ENCODE measurements at regions not wholly inside any gene's neighbourhood (a gene's known extent, or its start where the extent isn't known, plus 50 kb on each side); places are given as distances from the start of the nearest gene placed in this dataset.
"Not testable (repeated sequence)": the region's sequence is repeated elsewhere in the genome, so short reads cannot be mapped to it uniquely, and the experiment has no call there.

GRCh38 chr5:143525176-143525575 is 121.7 kb upstream of the NR3C1 start:
- TF ChIP-seq CTCF (IDR thresholded peaks at IDR 0.05), result no peak
- H3K4me1 ChIP-seq, result no peaks in the 10 kb centered on the region
- no peaks in the 10 kb centered on the region for H3K27me3 ChIP-seq
- H3K27ac ChIP-seq, result no peak overlapping the region
- no peak for ATAC-seq
- intact Hi-C loops (cut with DNase I), result no loop called here
- H3K4me3 ChIP-seq, result no peak overlapping the region
- no peak for DNase-seq
- no peaks in the 10 kb centered on the region for H3K36me3 ChIP-seq
- no peaks in the 10 kb centered on the region for H3K9me3 ChIP-seq

GRCh38 chr5:143524338-143524945 is 121.0 kb upstream of the NR3C1 start:
- no peaks in the 10 kb centered on the region for H3K9me3 ChIP-seq
- no peak overlapping the region for H3K4me3 ChIP-seq
- no peaks in the 10 kb centered on the region for H3K27me3 ChIP-seq
- no peaks in the 10 kb centered on the region for H3K36me3 ChIP-seq
- no peaks in the 10 kb centered on the region for H3K4me1 ChIP-seq
- no peak for TF ChIP-seq CTCF (IDR thresholded peaks at IDR 0.05)
- DNase-seq (no peak), ATAC-seq (no peak)
- intact Hi-C loops (cut with DNase I), result no loop called here
- H3K27ac ChIP-seq, result no peak overlapping the region

- Histone ChIP-seq H3K27ac (no peak overlapping the region), H3K4me1 (no peaks in the 10 kb centered on the region), H3K27me3 (no peaks in the 10 kb centered on the region), H3K9me3 (peaks cover 3% of the 10 kb centered on the region), H3K36me3 (no peaks in the 10 kb centered on the region), H3K4me3 (no peak overlapping the region)
- intact Hi-C loops (cut with DNase I), result no loop called here
- no peak for DNase-seq
- no peak for ATAC-seq
- TF ChIP-seq CTCF (IDR thresholded peaks at IDR 0.05), result no peak
Measured at GRCh38 chr5:143521846-143522400, 118.4 kb upstream of the NR3C1 start.

GRCh38 chr5:143521141-143521540 is 117.7 kb upstream of the NR3C1 start:
- H3K4me3 ChIP-seq, result no peak overlapping the region
- no peak for TF ChIP-seq CTCF (IDR thresholded peaks at IDR 0.05)
- DNase-seq (no peak), ATAC-seq (no peak)
- intact Hi-C loops (cut with DNase I), result no loop called here
- peaks cover 3% of the 10 kb centered on the region for H3K9me3 ChIP-seq
- H3K36me3 ChIP-seq, result no peaks in the 10 kb centered on the region
- no peaks in the 10 kb centered on the region for H3K27me3 ChIP-seq
- no peak overlapping the region for H3K27ac ChIP-seq
- H3K4me1 ChIP-seq, result no peaks in the 10 kb centered on the region

GRCh38 chr5:143519215-143519614 is 115.7 kb upstream of the NR3C1 start:
- H3K27me3 ChIP-seq; H3K4me1 ChIP-seq; ATAC-seq; H3K27ac ChIP-seq; H3K4me3 ChIP-seq; H3K9me3 ChIP-seq; H3K36me3 ChIP-seq; intact Hi-C loops (cut with DNase I); DNase-seq: not testable (repeated sequence)

GRCh38 chr5:143517824-143518223 is 114.3 kb upstream of the NR3C1 start:
- ATAC-seq, result not testable (repeated sequence)

GRCh38 chr5:143516249-143516648 is 112.8 kb upstream of the NR3C1 start:
- ATAC-seq (no peak), DNase-seq (no peak)
- intact Hi-C loops (cut with DNase I), result no loop called here
- Histone ChIP-seq H3K27me3 (no peaks in the 10 kb centered on the region), H3K36me3 (no peaks in the 10 kb centered on the region), H3K4me3 (no peak overlapping the region), H3K27ac (no peak overlapping the region), H3K9me3 (peaks cover 3% of the 10 kb centered on the region), H3K4me1 (no peaks in the 10 kb centered on the region)
- TF ChIP-seq CTCF (IDR thresholded peaks at IDR 0.05), result no peak

More at GRCh38 chr5:143517824-143518223, 114.3 kb upstream of the NR3C1 start:
- H3K27ac ChIP-seq; H3K27me3 ChIP-seq; H3K36me3 ChIP-seq; DNase-seq; H3K4me3 ChIP-seq; intact Hi-C loops (cut with DNase I); H3K4me1 ChIP-seq; H3K9me3 ChIP-seq: not testable (repeated sequence)

All from upper lobe of right lung (tissue), 1 donor.